Astrocyte (in vitro differentiated cells and primary cell): ENCODE measurements at regions not wholly inside any gene's neighbourhood (a gene's known extent, or its start where the extent isn't known, plus 50 kb on each side); places are given as distances from the start of the nearest gene placed in this dataset.

Experiments
- DNase-seq: peaks from one replicate; pipeline ENCODE4 v3.0.0-alpha.2; 2010; ENCODE audit warnings: low read depth
- FAIRE-seq: peaks from 2 replicates; lab custom pipeline; 2011; peaks lifted over from hg19 to GRCh38; lab: Jason Lieb, UNC
- H2AFZ ChIP-seq: 2 replicates; pipeline ENCODE4 v1.6.0; 2012; ENCODE audit warnings: low read depth, low read length, inconsistent platforms
- H3K27ac ChIP-seq: 2 replicates; pipeline ENCODE4 v1.5.1; 2011; ENCODE audit warnings: low read depth, low read length, inconsistent platforms
- H3K27me3 ChIP-seq: 2 replicates; pipeline ENCODE4 v1.6.0; 2011; ENCODE audit warnings: low read length, inconsistent platforms; ENCODE audit not compliant: insufficient read depth
- H3K36me3 ChIP-seq: 2 replicates; pipeline ENCODE4 v1.5.1; 2011; ENCODE audit warnings: low read length, inconsistent platforms; ENCODE audit not compliant: insufficient read depth
- H3K4me1 ChIP-seq: 2 replicates; pipeline ENCODE4 v1.5.1; 2011; ENCODE audit warnings: low read length, inconsistent platforms; ENCODE audit not compliant: insufficient read depth
- H3K4me2 ChIP-seq: 2 replicates; pipeline ENCODE4 v1.6.0; 2012; ENCODE audit warnings: low read length, inconsistent platforms
- H3K4me3 ChIP-seq: 2 replicates; pipeline ENCODE4 v1.5.1; 2011; ENCODE audit warnings: low read depth, mild to moderate bottlenecking, low read length, inconsistent platforms; ENCODE audit not compliant: insufficient read depth
- H3K79me2 ChIP-seq: 2 replicates; pipeline ENCODE4 v1.6.0; 2012; ENCODE audit warnings: mild to moderate bottlenecking, low read length, inconsistent platforms; ENCODE audit not compliant: insufficient read depth
- H3K9ac ChIP-seq: 2 replicates; pipeline ENCODE4 v1.6.0; 2012; ENCODE audit warnings: mild to moderate bottlenecking, low read length, inconsistent platforms
- H3K9me3 ChIP-seq: 2 replicates; pipeline ENCODE4 v1.5.1; 2012; ENCODE audit warnings: low read depth, mild to moderate bottlenecking, low read length, inconsistent platforms; ENCODE audit not compliant: insufficient read depth
- H4K20me1 ChIP-seq: 2 replicates; pipeline ENCODE4 v1.6.0; 2012; ENCODE audit warnings: low read length, inconsistent platforms; ENCODE audit not compliant: insufficient read depth
- H3K27ac Mint-ChIP-seq: one replicate; pipeline ENCODE4 v1.8.0; 2021; ENCODE audit warnings: mild to moderate bottlenecking, mixed read lengths; ENCODE audit not compliant: unreplicated experiment
- H3K27me3 Mint-ChIP-seq: one replicate; pipeline ENCODE4 v1.8.0; 2021; ENCODE audit warnings: low read depth, mixed read lengths; ENCODE audit not compliant: unreplicated experiment
- H3K36me3 Mint-ChIP-seq: one replicate; pipeline ENCODE4 v1.8.0; 2021; ENCODE audit warnings: low read depth, mixed read lengths; ENCODE audit not compliant: unreplicated experiment
- H3K4me1 Mint-ChIP-seq: one replicate; pipeline ENCODE4 v1.8.0; 2021; ENCODE audit warnings: low read depth, mixed read lengths; ENCODE audit not compliant: unreplicated experiment
- H3K4me3 Mint-ChIP-seq: one replicate; pipeline ENCODE4 v1.8.0; 2021; ENCODE audit warnings: mild to moderate bottlenecking, moderate library complexity, mixed read lengths; ENCODE audit not compliant: unreplicated experiment
- H3K9me3 Mint-ChIP-seq: one replicate; pipeline ENCODE4 v1.8.0; 2021; ENCODE audit warnings: mild to moderate bottlenecking, mixed read lengths; ENCODE audit not compliant: unreplicated experiment
- CTCF ChIP-seq: IDR thresholded peaks from 2 replicates; pipeline ENCODE4 v1.5.1; 2011; ENCODE audit warnings: low read depth, mild to moderate bottlenecking, inconsistent platforms, low read length, moderate library complexity; ENCODE audit not compliant: insufficient read depth
- EZH2 ChIP-seq: IDR thresholded peaks from 2 replicates; pipeline ENCODE4 v1.6.1; 2012; ENCODE audit warnings: mild to moderate bottlenecking, low read length, inconsistent platforms; ENCODE audit not compliant: insufficient read depth

GRCh38 chr18:68462148-68462547 lies 252.8 kb downstream of the TMX3 start:
- Histone ChIP-seq H3K4me1 (peaks cover under 1% of the 10 kb centered on the region), H3K27me3 (no peaks in the 10 kb centered on the region), H3K27ac (no peak overlapping the region), H3K9ac (no peak overlapping the region), H4K20me1 (no peaks in the 10 kb centered on the region), H3K9me3 (no peaks in the 10 kb centered on the region), H2AFZ (no peak overlapping the region), H3K36me3 (no peaks in the 10 kb centered on the region), H3K4me3 (no peak overlapping the region), H3K4me2 (no peak overlapping the region), H3K79me2 (no peaks in the 10 kb centered on the region)
- Mint-ChIP-seq H3K36me3 (no peaks in the 10 kb centered on the region), H3K27me3 (no peaks in the 10 kb centered on the region), H3K4me3 (no peak overlapping the region), H3K9me3 (no peaks in the 10 kb centered on the region), H3K4me1 (peaks cover 2% of the 10 kb centered on the region), H3K27ac (no peak overlapping the region)
- DNase-seq (no peak), FAIRE-seq (no peak)
- TF ChIP-seq EZH2 (no peak), CTCF (no peak)

DNA sequence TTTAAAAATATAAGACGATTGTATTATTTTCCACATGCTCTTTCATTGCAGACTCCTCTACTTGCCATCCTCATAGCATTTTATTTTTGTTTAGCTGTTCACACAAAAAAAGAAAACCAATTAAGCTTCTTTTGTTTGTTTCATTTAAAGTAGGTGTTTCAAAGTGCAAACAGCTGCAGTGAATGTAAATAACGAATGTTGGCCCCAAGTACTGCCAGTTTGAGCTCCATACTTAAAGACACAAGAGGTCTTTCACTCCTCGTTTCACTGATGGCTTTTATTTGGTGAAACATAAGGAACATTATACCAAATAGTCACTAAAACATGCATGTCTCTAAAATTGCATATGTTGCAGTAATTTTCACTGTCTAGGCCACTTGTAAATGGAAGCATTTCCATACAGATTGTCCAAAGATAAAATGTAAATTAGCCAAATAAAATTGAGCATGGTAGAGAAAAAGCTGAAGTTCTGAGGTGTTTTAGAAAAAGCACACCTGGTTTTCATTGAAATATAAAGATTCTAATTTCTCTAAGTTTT lies 253.4 kb downstream of the TMX3 start:
- Mint-ChIP-seq H3K9me3 (no peaks in the 10 kb centered on the region), H3K36me3 (no peaks in the 10 kb centered on the region), H3K4me1 (no peaks in the 10 kb centered on the region), H3K4me3 (no peak overlapping the region), H3K27me3 (no peaks in the 10 kb centered on the region), H3K27ac (no peak overlapping the region)
- no peaks in the 10 kb centered on the region for H3K36me3 ChIP-seq
- H4K20me1 ChIP-seq, result no peaks in the 10 kb centered on the region
- no peak overlapping the region for H2AFZ ChIP-seq
- H3K27ac ChIP-seq, result no peak overlapping the region
- peaks cover 7% of the 10 kb centered on the region for H3K4me1 ChIP-seq
- H3K79me2 ChIP-seq, result no peaks in the 10 kb centered on the region
- no peak overlapping the region for H3K4me3 ChIP-seq
- no peak for FAIRE-seq
- H3K9ac ChIP-seq, result no peak overlapping the region
- H3K4me2 ChIP-seq, result no peak overlapping the region
- DNase-seq, result no peak
- H3K9me3 ChIP-seq, result no peaks in the 10 kb centered on the region
- TF ChIP-seq EZH2, result no peak
- no peak for TF ChIP-seq CTCF
- no peaks in the 10 kb centered on the region for H3K27me3 ChIP-seq

DNA sequence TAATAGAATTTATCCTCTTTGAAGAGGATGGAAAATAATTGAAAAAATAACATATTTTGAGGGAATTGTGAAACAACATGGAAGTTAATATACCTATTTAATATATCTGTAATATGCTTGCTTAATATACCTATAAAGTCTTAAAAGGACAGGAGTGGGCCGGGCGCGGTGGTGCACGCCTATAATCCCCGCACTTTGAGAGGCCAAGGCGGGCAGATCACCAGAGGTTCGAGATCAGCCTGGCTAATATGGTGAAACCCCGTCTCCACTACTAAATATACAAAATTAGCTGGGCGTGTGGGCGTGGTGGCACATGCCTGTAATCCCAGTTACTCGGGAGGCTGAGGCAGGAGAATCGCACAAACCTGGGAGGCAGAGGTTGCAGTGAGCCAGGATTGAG lies 254.9 kb downstream of the TMX3 start:
- Histone ChIP-seq H4K20me1 (no peaks in the 10 kb centered on the region), H3K9ac (no peak overlapping the region), H3K27ac (no peak overlapping the region), H3K4me3 (no peak overlapping the region), H3K79me2 (no peaks in the 10 kb centered on the region), H3K9me3 (no peaks in the 10 kb centered on the region), H3K27me3 (no peaks in the 10 kb centered on the region), H3K4me1 (peaks cover 7% of the 10 kb centered on the region), H3K36me3 (no peaks in the 10 kb centered on the region), H3K4me2 (no peak overlapping the region), H2AFZ (no peak overlapping the region)
- TF ChIP-seq CTCF, result no peak
- no peak for TF ChIP-seq EZH2
- peaks cover 5% of the 10 kb centered on the region for H3K4me1 Mint-ChIP-seq
- H3K9me3 Mint-ChIP-seq, result no peaks in the 10 kb centered on the region
- H3K36me3 Mint-ChIP-seq, result no peaks in the 10 kb centered on the region
- H3K27ac Mint-ChIP-seq, result no peak overlapping the region
- FAIRE-seq (no peak), DNase-seq (no peak)
- H3K27me3 Mint-ChIP-seq, result no peaks in the 10 kb centered on the region
- no peak overlapping the region for H3K4me3 Mint-ChIP-seq
